HG02973 (cell line): ENCODE measurements at regions not wholly inside any gene's neighbourhood (a gene's known extent, or its start where the extent isn't known, plus 50 kb on each side); places are given as distances from the start of the nearest gene placed in this dataset.

Experiments
- ATAC-seq: cut with Tn5 transposase; IDR thresholded peaks from one replicate; pipeline ENCODE4 v1.9.1; 2021; ENCODE audit warnings: moderate library complexity; ENCODE audit not compliant: unreplicated experiment

DNA sequence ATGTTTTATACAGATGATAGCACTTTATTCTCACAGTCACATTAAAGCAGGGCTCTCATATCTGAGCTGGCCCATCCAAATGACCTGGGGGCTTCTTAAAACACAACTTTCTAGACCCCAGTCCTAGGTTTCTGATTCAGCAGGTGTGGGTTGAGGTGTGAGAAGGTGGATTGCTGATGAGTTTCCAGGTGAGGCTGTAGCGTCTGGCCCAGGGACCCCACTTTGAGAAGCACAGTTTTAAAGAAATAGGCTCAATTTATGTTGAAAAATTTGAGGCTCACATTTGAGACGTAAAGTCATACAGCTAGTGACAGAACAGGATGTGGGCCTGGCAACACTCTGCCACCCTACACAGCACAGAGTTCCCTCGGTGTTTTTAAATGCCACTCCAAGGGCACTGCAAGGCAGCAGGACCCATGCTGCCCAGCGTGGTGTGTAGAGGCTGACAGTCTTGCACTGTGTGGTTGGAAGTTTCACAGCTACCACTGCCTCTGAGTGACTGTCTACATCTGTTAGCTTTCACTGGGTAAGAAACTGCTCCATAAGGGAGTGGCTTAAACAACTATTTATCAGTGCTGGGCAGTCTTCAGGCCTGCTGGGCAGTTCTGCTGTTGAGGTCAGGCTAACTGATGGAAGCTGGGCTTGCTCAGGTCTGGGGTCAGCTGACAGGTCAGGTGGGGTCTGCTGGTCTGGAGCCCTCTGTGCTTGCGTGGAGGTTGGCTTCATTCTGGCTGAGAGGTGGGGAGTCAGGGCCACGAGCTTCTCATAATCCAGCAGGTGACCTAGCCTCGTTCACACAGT lies 319.7 kb downstream of the CXCL12 start:
- no peak for ATAC-seq

GRCh38 chr10:44064317-44064716 lies 320.6 kb downstream of the CXCL12 start:
- ATAC-seq: no peak

- ATAC-seq: no peak
Observed at GRCh38 chr10:44063686-44064085, 321.2 kb downstream of the CXCL12 start.

DNA sequence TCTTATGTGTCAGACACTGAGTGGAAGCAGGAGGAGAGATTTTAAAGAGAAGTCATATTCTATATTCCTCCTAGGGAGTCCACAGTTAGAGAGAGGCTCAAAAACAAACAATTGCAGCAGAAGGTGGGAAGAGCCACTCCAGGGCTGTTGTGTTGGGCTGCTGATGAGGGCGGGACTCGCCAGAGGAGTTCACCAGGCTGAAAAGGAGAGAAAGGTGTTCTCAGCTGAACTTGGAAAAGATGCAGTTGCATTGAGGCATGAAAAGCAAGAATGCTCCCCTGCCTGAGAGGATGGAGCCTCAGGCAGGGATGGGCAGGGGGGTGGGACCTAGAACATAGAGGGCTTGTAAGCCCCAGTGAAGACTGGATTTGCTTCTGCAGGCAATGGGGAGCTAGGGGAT lies 324.2 kb downstream of the CXCL12 start:
- ATAC-seq: no peak

DNA sequence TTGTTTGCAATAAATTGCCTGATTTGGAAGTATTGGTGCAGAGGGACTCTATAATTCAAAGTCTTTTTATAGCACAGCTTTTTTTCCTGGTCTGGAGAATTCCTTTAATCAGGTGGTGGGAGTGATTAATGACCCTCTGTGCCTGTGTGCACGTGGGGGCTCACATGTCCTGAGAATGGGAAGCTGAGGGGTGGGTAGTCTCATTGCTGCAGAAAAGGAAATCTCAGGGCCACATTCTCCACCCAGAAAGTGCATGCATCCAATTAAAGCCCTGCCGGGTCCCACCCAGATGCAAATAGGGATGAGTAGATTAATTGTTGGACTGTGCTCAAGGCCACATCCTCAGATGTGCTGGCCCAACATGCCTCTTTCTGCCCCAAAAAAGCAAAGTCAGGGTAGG lies 324.7 kb downstream of the CXCL12 start:
- ATAC-seq: no peak

- ATAC-seq: no peak
Observed at GRCh38 chr10:44058259-44058658, 326.6 kb downstream of the CXCL12 start.

DNA sequence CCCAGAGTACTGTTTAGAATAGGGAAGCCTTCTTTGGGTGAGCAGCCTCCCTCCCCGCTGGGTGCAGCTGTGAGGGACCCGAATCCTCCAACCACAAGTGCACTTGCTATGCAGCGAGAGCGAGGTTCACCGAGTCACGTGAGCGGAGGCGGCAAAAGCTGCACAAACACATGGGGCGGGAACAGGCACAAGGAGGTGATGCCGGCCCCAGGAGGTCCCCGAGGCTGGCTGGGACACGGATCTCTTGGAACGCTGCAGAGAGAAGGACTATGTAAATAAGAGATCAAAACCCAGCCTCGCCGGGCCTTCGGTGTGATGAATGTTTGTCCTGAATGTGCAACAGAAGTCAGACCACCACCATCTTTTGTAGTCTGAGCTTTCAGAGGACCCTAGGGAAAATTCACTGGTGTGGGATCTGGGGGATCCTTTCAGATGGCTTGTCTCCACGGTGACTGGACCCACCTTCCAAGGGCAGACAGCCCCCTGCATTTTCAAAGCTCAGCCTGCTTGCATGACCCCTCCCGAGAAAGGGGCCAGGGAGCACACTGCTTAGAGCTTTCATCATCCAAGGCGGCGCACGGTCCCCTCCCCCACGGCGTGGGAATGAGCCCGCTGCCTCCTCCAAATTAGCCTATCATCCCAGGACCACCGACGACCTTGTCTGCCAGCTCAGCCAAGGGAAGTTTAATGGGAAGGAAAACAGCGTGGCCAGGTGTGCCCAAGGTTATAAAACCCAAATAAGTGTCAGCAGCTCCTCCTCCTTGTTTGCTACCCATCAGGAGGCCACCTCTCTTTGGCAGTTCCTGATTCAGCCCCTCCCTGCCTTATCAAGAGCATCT lies 327.7 kb downstream of the CXCL12 start:
- ATAC-seq: no peak

DNA sequence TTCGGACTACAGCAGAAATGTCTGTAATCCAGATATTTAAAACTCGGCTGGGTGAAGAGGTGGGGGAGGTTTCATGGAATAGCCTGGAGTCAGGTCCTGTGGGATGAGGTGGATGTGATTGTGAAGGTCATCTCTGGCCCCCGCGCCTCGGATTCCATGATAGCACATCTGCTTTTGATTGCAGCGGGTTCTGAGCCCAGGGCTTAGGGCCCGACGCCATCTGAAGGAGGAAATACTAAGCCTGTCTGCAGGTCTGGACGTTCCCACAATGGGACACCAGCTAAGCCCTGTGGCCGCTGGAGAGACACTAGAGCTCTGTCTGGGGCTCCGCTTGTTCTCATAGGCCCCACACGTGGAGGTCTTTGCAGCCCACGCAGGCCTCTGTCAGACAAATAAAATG lies 328.7 kb downstream of the CXCL12 start:
- no peak for ATAC-seq

DNA sequence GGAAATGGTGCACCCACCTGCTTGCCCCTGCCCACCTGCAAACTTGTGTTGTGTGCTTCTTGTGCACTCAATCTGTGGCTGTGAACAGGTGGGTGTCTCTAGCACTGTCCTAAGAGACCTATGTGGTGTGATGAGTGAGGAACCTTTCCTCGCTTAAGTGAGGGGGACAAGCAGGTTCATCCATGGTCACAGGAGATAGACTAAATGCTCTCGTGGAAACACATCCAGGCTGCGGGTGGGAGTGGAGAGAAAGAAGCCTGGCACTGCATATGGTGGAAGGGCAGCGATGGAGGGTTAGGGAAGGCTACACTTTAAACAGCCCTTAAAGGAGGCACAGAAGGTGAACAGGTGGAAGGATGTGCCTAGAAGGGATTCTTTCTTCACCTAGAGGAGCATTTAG lies 330.9 kb downstream of the CXCL12 start:
- ATAC-seq: no peak

GRCh38 chr10:44053391-44053790 lies 331.5 kb downstream of the CXCL12 start:
- no peak for ATAC-seq

DNA sequence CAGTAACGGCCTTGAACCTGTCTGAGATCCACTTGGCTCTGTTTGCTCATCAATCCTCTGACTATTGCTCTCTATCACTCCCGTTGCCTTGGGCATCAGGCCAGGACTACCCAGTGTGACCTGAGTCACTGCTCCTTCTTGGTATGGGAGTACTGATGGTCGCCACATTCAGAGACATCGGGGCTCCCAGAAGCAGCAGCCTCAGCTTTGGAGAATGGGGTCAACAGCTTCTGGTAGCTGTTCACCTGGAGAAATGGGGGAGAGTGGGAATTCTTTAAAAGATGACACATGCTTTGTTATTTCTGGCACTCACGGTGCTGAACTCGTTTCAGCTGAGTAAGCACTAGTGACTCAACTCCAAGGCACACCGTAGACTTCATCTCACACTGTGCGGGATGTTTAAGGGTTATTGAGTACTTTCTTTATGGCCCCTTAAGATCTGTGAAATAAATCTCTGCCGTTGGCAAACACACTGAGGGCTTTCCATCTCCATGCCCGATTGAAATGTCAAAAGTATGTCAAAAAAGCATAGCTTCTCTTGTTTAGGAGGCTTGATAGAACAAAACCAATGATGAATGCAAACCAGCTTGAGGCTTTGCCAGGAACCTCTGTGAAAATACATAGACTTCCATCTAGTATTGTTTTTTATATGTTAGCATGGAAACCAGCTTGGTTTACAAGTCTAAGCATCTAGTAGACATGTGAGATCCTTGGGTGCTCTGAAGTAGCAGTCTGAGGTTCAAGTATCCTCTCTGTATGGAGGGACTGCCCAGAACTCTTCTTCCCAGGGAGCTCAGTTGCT lies 333.1 kb downstream of the CXCL12 start:
- ATAC-seq: no peak

GRCh38 chr10:44051091-44051490 lies 333.8 kb downstream of the CXCL12 start:
- ATAC-seq: no peak

DNA sequence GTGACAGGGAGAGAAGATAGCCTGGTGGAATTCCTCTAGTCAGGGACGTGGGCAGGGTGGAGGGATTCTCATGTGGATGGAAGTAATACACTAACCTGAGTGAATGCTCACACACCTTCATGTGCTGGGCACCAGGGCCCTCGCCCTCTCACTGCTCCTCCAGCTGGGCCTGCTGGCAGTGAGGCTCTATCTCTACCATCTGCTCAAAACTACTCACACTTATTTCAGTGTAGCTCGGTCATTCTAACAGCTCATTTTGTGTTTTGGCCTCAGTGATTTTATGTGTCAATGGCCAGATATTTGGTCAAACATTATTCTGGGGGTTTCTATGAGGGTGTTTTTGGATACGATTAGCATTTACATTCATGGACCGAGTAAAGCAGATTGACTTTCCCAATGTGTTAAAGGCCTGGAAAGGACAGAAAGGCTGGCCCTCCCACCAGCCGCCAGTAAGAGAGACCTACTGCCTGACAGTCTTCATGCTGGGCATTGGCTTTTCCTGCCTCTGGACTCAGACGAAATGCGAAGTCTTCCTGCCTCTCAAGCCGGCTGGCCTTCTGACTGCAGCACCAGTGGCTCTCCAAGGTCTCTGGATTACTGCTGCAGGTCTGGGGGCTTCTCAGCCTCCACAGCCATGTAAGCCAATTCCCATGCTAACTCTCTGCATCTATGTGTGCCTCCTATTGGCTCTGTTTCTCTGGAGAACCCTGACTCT lies 335.4 kb downstream of the CXCL12 start:
- no peak for ATAC-seq

GRCh38 chr10:44047361-44047760 lies 337.5 kb downstream of the CXCL12 start:
- ATAC-seq: no peak

DNA sequence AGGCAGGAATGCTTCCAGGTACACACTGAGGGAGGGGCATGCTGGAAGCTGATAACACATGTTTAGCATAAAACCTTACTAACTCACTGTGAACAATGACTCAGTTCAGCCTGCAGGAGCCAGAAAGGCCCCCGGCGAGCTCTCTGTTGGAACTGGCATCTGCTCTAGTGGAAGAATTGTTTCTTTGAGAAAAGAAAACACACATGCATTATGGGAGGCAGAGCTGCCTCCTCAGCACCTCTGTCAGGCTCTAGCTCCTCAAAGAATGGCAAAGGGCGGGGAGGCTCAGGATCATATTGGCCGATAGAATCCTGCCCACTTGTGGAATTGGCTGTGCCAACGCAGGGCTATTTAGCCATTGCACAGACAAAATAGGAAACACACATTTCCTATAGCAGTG lies 338.3 kb downstream of the CXCL12 start:
- ATAC-seq: no peak

DNA sequence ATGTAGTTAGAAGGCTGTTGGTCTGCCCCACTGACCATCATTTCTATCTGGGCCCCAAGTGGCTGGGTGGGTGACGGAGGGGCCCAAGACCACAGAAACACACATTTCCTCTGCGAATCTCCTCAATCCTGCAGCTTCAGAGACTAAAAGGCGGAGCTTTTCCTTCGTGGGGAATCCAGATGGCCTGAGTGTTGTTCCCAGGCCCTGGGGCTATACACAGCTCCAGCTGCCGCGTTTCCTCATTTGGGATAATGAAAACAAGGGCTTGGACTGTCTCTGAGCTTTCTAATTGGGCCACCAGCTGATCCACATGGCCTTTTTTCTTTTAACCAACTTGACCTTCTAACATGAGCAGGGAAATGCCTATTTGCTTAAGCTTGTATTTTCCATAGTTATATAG lies 339.9 kb downstream of the CXCL12 start:
- no peak for ATAC-seq

DNA sequence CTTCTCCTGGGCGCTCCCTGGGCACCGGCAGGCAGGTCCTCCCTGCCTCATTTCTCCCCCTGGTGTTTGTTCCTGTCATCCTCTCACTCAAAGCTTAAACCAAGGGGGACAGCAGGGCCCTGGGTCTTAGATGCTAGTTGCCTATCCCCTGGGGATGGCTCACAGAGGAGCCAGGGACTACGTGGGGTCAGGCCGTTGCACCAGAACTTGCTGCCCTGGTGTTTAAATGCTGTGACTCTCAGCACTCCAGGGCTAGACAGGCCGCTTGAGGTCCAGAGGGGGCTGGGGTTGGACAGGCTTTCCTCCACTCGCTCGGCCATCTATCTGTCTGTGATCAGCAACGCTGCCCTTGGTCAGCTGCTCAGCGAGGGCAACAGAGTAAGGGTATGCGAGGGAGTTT lies 340.3 kb downstream of the CXCL12 start:
- no peak for ATAC-seq

GRCh38 chr10:44043646-44044375 lies 341.1 kb downstream of the CXCL12 start:
- ATAC-seq: no peak

- ATAC-seq: no peak
Observed at GRCh38 chr10:44042926-44043602, 341.8 kb downstream of the CXCL12 start.
